ENCODE measurements at regions not wholly inside any gene's neighbourhood (a gene's known extent, or its start where the extent isn't known, plus 50 kb on each side); places are given as distances from the start of the nearest gene placed in this dataset.

- H3K9ac ChIP-seq (ENCODE audit: low read length), result no peak overlapping the region
- H3K27ac ChIP-seq (ENCODE audit: low read depth, low read length, poor library complexity, severe bottlenecking), result no peak overlapping the region
- H3K36me3 ChIP-seq (ENCODE audit: insufficient read depth, low read length), result no peaks in the 10 kb centered on the region
- no peaks in the 10 kb centered on the region for H3F3A ChIP-seq (ENCODE audit: insufficient read depth, low read length)
- no peak for TF ChIP-seq EZH2 (IDR thresholded peaks at IDR 0.05; ENCODE audit: borderline replicate concordance, low read length)
- no peak for TF ChIP-seq CTCF (IDR thresholded peaks at IDR 0.05; ENCODE audit: low read length)
- H3K9me2 ChIP-seq (ENCODE audit: low read depth, low read length), result no peaks in the 10 kb centered on the region
- no peak overlapping the region for H3K4me3 ChIP-seq (ENCODE audit: low read depth, low read length, poor library complexity, severe bottlenecking)
- H3K79me2 ChIP-seq (ENCODE audit: insufficient read depth, low read length), result no peaks in the 10 kb centered on the region
- H3K27me3 ChIP-seq (ENCODE audit: insufficient read depth, low read length), result no peaks in the 10 kb centered on the region
- H2AFZ ChIP-seq (ENCODE audit: low read length), result no peak overlapping the region
- no peaks in the 10 kb centered on the region; the same call in 1 of the 2 replicates for H3K9me3 ChIP-seq (ENCODE audit: low read length)
- H3K4me2 ChIP-seq (ENCODE audit: low read length), result no peak overlapping the region
- no peaks in the 10 kb centered on the region for H4K20me1 ChIP-seq (ENCODE audit: insufficient read depth, low read length)
- H3K4me1 ChIP-seq (ENCODE audit: insufficient read depth, low read length, severe bottlenecking), result no peaks in the 10 kb centered on the region
Measured at GRCh38 chr9:99433095-99433494, 211.0 kb downstream of the SEC61B start.

- Histone ChIP-seq H3K9me3 (ENCODE audit: low read length) (no peaks in the 10 kb centered on the region; the same call in 1 of the 2 replicates), H4K20me1 (ENCODE audit: insufficient read depth, low read length) (no peaks in the 10 kb centered on the region), H3K27me3 (ENCODE audit: insufficient read depth, low read length) (no peaks in the 10 kb centered on the region), H3F3A (ENCODE audit: insufficient read depth, low read length) (no peaks in the 10 kb centered on the region), H3K9me2 (ENCODE audit: low read depth, low read length) (no peaks in the 10 kb centered on the region), H2AFZ (ENCODE audit: low read length) (no peak overlapping the region), H3K79me2 (ENCODE audit: insufficient read depth, low read length) (no peaks in the 10 kb centered on the region), H3K27ac (ENCODE audit: low read depth, low read length, poor library complexity, severe bottlenecking) (no peak overlapping the region), H3K4me3 (ENCODE audit: low read depth, low read length, poor library complexity, severe bottlenecking) (no peak overlapping the region), H3K9ac (ENCODE audit: low read length) (no peak overlapping the region), H3K4me1 (ENCODE audit: insufficient read depth, low read length, severe bottlenecking) (no peaks in the 10 kb centered on the region), H3K4me2 (ENCODE audit: low read length) (no peak overlapping the region), H3K36me3 (ENCODE audit: insufficient read depth, low read length) (no peaks in the 10 kb centered on the region)
- no peak for TF ChIP-seq CTCF (IDR thresholded peaks at IDR 0.05; ENCODE audit: low read length)
- no peak for TF ChIP-seq EZH2 (IDR thresholded peaks at IDR 0.05; ENCODE audit: borderline replicate concordance, low read length)
Measured at GRCh38 chr9:99433555-99433954, 211.5 kb downstream of the SEC61B start.

GRCh38 chr9:99436616-99437015 lies 214.5 kb downstream of the SEC61B start:
- Histone ChIP-seq H3K36me3 (ENCODE audit: insufficient read depth, low read length) (no peaks in the 10 kb centered on the region), H3K9ac (ENCODE audit: low read length) (no peak overlapping the region), H3K4me2 (ENCODE audit: low read length) (no peak overlapping the region), H4K20me1 (ENCODE audit: insufficient read depth, low read length) (no peaks in the 10 kb centered on the region), H3K9me2 (ENCODE audit: low read depth, low read length) (no peaks in the 10 kb centered on the region), H3K27ac (ENCODE audit: low read depth, low read length, poor library complexity, severe bottlenecking) (no peak overlapping the region), H3K4me3 (ENCODE audit: low read depth, low read length, poor library complexity, severe bottlenecking) (no peak overlapping the region), H3K9me3 (ENCODE audit: low read length) (no peaks in the 10 kb centered on the region), H3F3A (ENCODE audit: insufficient read depth, low read length) (no peaks in the 10 kb centered on the region), H2AFZ (ENCODE audit: low read length) (no peak overlapping the region), H3K79me2 (ENCODE audit: insufficient read depth, low read length) (no peaks in the 10 kb centered on the region), H3K27me3 (ENCODE audit: insufficient read depth, low read length) (no peaks in the 10 kb centered on the region), H3K4me1 (ENCODE audit: insufficient read depth, low read length, severe bottlenecking) (no peaks in the 10 kb centered on the region)
- no peak for TF ChIP-seq CTCF (IDR thresholded peaks at IDR 0.05; ENCODE audit: low read length)
- no peak for TF ChIP-seq EZH2 (IDR thresholded peaks at IDR 0.05; ENCODE audit: borderline replicate concordance, low read length)
